ENCODE measurements at regions not wholly inside any gene's neighbourhood (a gene's known extent, or its start where the extent isn't known, plus 50 kb on each side); places are given as distances from the start of the nearest gene placed in this dataset.

DNA sequence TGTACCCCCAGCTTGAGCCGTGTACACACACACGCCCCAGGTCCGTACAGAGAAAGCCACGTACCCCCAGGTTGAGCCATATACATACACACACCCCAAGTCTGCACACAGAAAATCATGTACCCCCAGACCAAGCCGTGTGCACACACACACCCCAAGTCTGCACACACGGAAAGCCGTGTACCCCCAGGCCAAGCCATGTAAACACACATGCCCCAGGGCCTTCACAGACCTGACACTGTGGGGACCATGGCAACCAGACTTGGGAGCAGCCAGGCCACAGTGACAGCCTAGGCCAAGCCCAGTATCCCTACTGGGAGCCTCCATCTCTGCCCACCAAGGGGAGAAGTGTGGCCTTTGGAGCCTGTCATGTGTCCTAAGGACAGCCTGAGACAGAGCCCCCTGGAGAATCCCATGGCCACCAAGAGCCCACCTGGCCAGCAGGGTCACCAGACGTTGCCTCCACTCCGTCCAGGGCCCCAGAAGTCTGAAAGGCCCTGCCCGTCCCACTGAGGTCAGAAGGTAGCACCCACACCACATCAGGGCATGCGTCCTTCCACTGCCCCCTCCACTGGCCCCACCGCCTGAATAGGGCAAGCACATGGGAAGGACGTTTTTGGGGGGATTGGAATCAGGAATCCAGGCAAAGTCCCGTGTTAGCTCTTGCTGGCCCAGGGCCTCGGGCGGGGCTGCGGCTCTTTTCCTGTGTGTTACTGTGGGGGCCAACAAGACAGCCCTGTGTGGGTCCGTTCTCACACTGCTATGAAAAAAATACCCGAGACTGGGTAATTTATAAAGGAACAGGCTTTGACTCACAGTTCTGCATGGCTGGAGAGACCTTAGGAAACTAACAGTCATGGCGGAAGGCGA lies 636.7 kb downstream of the TBC1D22A start:
- in situ Hi-C loops (cut with HindIII; ENCODE audit: low pct_unique_long_range_greater_than_20kb, low sequenced_read_pairs) = no loop called here
- DNase-seq (ENCODE audit: low read depth, low spot score) = no peak

DNA sequence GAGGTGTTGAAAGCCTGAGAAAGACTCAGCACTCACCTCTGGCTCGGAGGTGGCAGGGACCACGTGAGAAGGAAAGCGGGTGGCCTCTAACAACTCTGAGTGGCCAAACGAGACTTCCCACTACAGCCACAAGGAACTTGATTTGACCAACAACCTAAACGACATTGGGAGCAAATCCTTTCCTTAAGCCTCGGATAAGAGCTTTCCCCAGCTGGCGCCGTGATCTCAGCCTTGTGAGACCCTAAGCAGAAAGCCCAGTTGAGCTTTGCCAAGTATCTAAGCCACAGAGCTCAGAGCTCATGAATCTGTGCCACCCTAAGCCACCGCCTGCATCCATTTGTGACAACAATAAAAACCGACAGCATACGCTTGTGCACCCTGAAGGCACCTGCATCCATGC lies 636.0 kb downstream of the TBC1D22A start:
- no peak for DNase-seq (ENCODE audit: low read depth, low spot score)
- in situ Hi-C loops (cut with HindIII; ENCODE audit: low pct_unique_long_range_greater_than_20kb, low sequenced_read_pairs) = no loop called here

DNA sequence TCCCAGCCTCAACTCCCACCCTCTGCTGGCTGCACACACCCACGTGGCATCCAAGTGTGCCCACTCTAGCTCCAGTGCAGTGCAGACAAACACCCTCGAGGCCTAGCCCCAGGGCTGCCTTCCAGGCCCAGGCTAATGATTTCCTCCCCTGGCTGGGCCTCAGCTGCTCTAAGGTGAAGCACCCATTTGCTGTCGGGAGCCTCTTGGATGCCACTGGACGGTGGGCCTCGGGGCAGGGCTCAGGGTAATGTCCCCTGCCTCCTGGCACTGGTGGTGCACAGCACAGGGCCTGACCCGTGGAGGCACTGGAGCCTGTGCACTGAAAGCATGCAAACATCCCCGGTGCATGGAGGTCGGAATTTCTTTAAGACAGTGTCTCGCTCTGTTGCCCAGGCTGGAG lies 635.2 kb downstream of the TBC1D22A start:
- no peak for DNase-seq (ENCODE audit: low read depth, low spot score)
- in situ Hi-C loops (cut with HindIII; ENCODE audit: low pct_unique_long_range_greater_than_20kb, low sequenced_read_pairs) = no loop called here

DNA sequence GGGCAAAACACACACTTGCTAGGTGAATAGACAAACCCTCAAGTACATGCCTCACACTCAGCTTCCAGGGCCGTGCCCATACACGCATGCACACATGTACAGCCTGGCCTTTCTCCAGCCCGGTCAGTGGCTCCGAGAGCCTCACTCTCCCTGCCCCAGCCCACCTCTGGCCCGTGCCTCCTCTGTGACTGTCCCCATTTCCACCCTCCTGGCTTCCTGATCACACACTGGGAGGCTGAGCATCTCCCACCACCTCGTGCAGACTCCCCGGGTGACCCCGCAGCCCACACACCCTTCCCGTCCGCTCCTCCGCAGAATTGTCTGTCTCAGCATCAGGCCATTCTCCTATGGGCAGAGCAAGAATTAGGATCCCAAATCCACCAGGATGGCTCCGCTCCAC lies 634.1 kb downstream of the TBC1D22A start:
- in situ Hi-C loops (cut with HindIII; ENCODE audit: low pct_unique_long_range_greater_than_20kb, low sequenced_read_pairs) = no loop called here
- no peak for DNase-seq (ENCODE audit: low read depth, low spot score)

DNA sequence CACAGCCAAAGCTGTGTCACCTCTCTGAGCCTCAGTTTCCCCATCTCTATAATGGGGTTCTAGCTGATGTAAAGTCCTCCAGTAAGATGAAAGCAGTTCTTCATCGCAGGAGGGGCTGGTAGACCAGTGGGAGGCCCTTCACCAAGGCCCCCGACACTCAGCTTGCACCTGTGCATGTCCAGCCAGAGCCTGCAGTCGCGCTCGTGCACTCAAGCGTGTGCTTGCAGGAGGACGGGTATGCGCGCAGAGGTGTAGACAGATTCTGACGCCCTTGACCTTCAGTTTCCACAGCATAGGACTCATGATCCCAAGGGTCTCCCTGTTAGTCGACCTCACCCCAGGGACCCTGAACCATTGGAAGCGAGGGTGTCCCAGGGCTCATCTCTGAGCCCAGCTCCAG lies 633.7 kb downstream of the TBC1D22A start:
- in situ Hi-C loops (cut with HindIII; ENCODE audit: low pct_unique_long_range_greater_than_20kb, low sequenced_read_pairs) = no loop called here
- DNase-seq (ENCODE audit: low read depth, low spot score) = no peak

DNA sequence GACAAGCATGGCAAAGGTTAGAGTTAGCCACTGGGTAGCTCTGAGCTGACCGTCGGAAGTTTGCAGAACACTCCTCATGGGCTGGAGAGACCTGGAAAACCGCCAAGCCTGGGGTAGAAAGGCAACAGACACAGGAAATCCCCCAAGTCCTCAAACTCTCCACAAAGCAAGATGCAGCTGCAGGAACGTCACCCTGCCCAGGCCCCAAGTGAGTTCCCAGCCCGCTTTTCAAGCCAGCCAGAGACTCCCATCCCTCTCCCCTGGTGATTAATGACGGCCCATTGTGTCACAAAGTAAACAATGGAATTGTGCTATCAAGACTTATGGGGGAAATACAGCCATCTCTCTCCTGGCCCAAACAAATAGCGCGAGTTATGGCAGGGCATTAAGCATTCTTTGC lies 633.0 kb downstream of the TBC1D22A start:
- DNase-seq (ENCODE audit: low read depth, low spot score) = no peak
- in situ Hi-C loops (cut with HindIII; ENCODE audit: low pct_unique_long_range_greater_than_20kb, low sequenced_read_pairs) = no loop called here

DNA sequence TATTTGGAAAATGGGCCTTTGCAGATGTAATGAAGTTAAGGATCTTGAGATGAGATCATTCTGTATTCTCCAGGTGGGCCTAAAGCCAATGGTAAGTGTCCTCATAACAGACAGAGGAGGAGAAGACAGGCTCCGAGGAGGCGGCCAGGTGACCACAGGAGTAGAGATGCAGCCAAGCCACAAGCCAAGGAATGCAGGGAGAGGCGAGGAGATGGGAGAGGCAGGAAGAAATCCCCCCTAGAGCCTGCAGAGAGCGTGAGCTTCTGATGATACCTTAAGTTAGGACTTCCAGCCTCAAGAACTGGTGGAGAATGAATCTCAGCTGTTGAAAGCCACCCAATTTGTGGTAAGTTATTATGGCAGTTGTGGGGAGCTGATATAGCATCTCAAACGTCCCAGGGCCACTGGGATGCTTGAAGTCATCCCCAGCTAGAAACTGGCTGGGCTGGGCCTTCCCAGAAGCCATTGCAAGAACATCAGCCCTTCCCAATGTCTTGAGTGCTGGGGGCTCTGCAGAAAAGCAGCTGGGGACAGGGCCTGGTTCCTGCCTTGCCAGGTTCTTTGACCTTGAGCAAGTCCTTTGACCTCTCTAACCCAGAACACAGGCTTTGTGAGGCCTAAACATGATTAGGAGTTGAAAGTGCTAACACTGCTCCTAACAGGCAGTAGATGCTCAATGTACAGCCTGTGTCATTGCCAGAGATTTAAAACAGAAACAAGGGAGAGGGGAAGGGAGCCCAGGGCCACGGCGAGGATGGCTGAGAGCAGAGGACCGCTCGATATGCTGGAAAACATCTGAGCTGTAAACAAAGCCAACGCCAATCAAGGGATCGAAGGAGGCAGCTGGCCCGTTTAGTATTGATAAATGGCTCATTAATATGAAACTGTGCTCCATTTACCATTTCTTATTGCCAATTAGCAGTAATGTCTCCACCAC lies 632.3 kb downstream of the TBC1D22A start:
- DNase-seq (ENCODE audit: low read depth, low spot score) = no peak
- in situ Hi-C loops (cut with HindIII; ENCODE audit: low pct_unique_long_range_greater_than_20kb, low sequenced_read_pairs) = no loop called here

DNA sequence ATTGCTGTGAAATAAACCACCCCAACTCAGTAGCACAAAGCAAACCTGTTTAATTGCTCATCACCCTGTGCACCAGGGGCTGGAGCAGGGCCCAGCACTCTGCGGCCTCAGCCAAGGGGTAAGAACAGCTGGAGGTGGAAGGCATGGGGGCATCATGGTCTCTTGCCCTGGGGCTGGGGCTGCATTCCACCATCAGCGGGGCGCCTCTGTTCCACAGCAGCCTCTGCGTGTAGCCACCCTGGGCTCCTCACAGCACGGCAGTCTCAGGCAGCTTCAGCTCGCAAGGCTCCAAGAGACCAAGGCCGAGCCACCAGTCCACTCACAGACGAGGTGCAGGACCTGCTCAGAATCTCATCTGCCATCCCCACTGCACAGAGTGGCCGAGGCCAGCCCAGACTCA lies 630.7 kb downstream of the TBC1D22A start:
- in situ Hi-C loops (cut with HindIII; ENCODE audit: low pct_unique_long_range_greater_than_20kb, low sequenced_read_pairs) = no loop called here
- no peak for DNase-seq (ENCODE audit: low read depth, low spot score)

DNA sequence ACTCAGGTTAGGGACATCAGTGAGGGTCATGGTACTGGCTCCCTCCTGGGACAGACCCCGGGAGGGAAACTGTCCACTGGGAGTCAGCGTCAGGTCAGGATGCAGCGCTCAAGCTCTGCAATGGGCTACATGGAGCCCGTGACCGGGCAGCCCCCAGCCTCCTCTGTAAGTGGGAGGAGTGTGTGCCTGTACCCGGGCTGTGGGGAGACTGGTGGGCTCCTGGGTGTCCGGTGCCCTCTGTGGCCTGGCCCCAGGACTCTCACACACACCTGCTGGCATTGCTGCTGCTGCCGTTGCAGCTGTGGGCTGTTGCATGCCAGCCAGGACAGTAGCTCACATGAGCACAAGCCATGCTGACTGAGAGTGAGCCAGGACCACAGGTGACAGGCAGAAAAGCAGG lies 630.3 kb downstream of the TBC1D22A start:
- DNase-seq (ENCODE audit: low read depth, low spot score) = no peak
- in situ Hi-C loops (cut with HindIII; ENCODE audit: low pct_unique_long_range_greater_than_20kb, low sequenced_read_pairs) = no loop called here

DNA sequence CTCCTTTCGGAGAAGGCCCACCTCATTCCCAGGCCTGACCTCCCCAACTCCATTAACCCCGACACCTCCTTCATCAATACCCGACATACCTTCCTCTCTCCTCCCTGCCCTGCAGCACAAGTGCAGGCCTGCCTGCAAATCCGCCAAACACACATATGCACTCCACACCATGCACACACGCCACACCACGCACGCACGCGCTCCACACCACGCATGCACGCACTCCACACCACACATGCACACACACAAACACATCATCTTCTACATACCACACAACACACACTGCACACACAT lies 629.6 kb downstream of the TBC1D22A start:
- in situ Hi-C loops (cut with HindIII; ENCODE audit: low pct_unique_long_range_greater_than_20kb, low sequenced_read_pairs) = no loop called here
- DNase-seq (ENCODE audit: low read depth, low spot score) = no peak

DNA sequence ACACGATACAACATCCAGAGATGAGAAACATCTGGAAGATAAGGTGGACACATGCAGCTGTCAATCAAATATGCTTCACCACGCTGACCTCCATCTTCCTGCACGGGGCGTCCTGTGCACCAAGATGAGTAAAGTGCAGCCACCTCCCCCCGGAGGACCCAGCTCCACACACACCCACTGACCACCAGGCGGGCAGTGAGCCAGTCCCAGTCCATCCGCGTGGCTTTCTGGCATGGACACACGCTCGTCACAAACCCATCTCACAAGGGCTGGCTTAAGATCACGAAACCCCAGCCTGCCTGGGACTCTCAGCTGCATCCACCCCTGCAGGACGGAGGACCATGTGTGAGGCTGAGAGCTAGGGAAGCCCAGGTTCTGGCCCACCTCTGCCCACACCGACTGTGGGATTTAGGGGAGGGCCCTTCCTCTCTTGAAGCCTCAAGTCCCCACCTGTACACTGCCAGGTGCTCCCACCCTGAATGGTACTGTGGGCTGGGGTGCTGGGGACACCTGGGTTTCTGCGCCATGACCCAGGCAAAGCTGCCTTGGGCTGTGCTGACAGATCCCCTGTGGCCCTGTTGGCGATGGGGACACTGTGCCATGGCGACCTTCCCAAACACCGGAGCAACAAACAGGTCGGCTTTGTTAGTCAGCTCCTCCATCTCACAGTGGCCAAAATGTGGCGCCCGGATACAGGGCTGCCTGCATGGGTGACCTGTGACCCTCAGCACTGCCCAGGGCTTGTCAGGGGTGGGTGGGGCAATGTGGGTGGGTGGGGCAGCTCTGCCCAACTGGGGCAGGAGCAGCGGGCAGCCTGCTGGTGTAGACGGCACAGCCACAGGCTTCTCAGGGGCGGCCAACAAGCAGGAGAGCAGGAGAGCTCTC lies 629.0 kb downstream of the TBC1D22A start:
- no peak for DNase-seq (ENCODE audit: low read depth, low spot score)
- in situ Hi-C loops (cut with HindIII; ENCODE audit: low pct_unique_long_range_greater_than_20kb, low sequenced_read_pairs) = no loop called here

DNA sequence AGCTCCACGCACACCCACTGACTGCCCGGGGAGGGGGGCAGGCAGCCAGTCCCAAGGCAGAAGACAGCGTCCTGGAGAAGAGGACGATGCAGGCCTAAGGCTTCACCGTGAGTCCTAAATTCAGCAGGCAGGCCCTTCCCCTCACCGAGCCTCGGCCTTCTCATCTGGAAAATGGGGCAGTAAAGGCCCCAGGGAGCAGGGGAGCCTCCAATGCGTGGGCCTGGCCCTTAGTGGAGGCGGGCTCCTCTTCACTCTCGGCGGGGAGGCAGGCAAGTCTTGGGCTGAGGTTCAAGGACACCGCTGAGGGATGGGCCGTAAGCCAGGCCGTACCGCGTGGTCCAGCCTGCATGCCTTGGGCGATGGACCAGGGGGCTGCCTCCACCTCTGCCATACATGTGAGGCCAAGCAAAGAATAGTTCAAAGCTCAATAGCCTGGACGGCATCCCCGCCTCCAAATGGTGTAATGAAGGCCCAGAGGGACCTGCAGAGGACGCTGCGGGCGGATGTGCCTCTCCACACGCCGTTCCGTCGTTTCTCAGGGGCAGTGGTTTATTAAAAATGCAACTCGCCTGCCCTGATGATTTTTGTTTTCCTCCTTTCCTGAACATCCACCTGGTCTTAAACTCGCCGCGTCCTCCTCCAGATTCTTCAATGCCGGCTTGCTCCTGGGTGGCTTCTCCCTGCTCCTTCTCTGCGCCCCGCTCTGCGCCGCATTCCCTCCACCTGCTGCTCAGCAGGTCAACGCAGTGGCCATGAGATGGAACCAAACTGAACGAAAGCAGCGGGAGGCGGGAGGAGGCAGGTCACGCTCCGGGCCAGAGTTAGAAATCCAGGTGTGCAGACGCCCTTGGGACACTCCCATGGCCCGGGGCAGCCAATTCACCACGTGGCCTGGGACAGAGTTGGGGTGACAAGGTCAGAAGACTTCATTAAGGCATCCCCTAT lies 627.8 kb downstream of the TBC1D22A start:
- in situ Hi-C loops (cut with HindIII; ENCODE audit: low pct_unique_long_range_greater_than_20kb, low sequenced_read_pairs) = no loop called here
- no peak for DNase-seq (ENCODE audit: low read depth, low spot score)

DNA sequence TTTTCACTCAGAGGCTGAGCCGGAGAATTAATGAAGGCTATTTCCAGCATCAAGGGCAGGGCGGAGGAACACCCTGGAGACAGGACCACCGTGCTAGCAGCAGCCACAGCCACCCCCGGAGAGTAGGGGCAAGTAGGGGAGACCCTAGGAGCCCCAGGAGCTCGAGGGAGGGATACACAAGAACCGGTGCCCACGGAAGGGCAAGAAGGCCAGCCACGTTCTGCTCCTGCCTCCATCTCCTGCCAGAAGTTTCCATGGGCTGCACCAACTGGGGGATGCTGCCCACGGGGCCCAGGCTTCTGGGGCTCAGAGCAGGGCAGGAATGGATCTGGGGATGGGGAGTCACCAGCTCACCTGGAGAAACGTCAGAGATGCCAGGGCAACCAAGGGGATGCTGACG lies 626.8 kb downstream of the TBC1D22A start:
- in situ Hi-C loops (cut with HindIII; ENCODE audit: low pct_unique_long_range_greater_than_20kb, low sequenced_read_pairs) = no loop called here
- no peak for DNase-seq (ENCODE audit: low read depth, low spot score)

DNA sequence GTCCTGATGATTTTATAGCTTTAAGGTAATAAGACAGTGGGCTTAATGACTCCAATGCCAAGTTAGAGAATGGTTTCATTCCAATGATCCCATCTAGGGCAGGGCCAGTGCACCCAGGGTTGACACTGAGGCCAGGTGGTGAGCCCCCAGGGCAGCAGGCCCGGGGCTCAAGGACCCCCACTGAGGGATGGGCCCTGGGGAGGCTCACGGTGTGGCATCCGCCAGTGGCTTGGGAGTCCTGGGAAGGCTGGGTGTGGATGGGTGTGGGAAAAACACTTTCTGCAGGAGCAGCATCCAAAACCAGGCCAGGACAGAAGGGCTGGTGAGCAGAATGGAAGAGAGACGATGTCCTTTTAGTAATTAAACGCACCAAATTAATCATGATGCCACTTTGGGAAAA lies 626.3 kb downstream of the TBC1D22A start:
- in situ Hi-C loops (cut with HindIII; ENCODE audit: low pct_unique_long_range_greater_than_20kb, low sequenced_read_pairs) = no loop called here

DNA sequence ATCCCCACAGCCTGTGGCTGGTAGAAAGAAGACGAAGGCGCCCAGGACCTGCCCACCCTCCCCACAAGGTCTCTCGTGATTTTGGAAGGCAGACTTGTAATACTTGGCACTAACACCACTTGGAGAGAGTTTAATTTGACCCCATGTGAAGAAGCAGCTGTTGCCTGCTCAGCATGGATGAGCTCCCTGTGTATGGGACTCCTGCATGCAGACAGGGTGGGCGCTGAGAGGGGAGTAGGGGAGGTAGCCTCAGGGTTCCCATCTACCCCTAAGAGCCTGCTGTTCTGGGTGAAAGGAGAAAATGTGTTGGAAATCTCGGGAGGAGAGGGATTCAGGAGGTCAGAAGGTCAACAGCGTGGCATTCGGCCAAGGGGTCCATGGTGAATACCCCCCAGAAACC lies 625.9 kb downstream of the TBC1D22A start:
- DNase-seq (ENCODE audit: low read depth, low spot score) = no peak
- in situ Hi-C loops (cut with HindIII; ENCODE audit: low pct_unique_long_range_greater_than_20kb, low sequenced_read_pairs) = no loop called here

More for the DNA sequence above, 626.3 kb downstream of the TBC1D22A start:
- DNase-seq (ENCODE audit: low read depth, low spot score) = no peak

DNA sequence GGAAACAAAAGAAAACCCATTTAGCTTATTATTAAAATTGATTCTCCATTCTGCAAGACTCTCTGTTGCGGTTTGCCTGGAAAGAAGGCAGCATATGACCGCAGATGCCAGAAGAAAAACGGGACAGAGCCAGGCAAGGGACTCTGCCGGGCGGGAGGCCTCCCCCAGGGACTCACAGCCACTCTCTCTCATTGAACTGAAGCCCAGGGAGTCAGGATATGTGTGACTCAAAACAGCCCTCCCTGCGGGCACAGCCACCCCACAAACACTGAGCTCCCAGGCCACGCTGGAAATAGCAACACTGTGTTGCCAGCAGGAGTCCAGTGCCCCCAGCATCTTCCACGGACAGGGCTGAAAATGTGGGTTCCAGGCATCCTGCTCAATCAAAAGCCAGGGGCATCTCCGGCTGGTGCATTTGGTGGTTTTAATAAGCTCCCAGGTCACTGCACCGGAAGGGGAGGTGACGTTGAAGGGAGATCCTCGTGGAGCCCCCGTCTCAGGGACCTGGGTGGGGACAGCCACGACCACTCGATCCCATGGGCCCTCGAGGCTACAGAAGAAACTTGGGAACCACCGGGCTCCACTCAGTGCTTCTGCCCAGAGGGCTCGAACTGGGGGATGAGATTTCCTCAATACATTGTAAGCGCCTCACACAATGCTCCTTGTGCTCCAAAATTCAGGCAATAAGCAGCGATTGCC lies 624.5 kb downstream of the TBC1D22A start:
- no peak for DNase-seq (ENCODE audit: low read depth, low spot score)
- in situ Hi-C loops (cut with HindIII; ENCODE audit: low pct_unique_long_range_greater_than_20kb, low sequenced_read_pairs) = no loop called here

All from SK-MEL-5 (cell line).